Ishikawa (cell line): ENCODE measurements at regions not wholly inside any gene's neighbourhood (a gene's known extent, or its start where the extent isn't known, plus 50 kb on each side); places are given as distances from the start of the nearest gene placed in this dataset.

Experiments
- CEBPB ChIP-seq: IDR thresholded peaks from 2 replicates; pipeline ENCODE4 v1.6.1; 2012
- CREB1 ChIP-seq: IDR thresholded peaks from 2 replicates; pipeline ENCODE4 v1.6.1; 2012; ENCODE audit warnings: low read depth
- EGR1 ChIP-seq: IDR thresholded peaks from 2 replicates; pipeline ENCODE4 v1.6.1; 2012
- EP300 ChIP-seq: IDR thresholded peaks from 2 replicates; pipeline ENCODE4 v1.6.1; 2012; ENCODE audit warnings: borderline replicate concordance
- FOXM1 ChIP-seq: IDR thresholded peaks from 2 replicates; pipeline ENCODE4 v1.6.1; 2012; ENCODE audit warnings: low read depth, borderline replicate concordance
- RAD21 ChIP-seq: IDR thresholded peaks from 2 replicates; pipeline ENCODE4 v1.6.1; 2012; ENCODE audit warnings: low read depth
- TAF1 ChIP-seq: IDR thresholded peaks from 2 replicates; pipeline ENCODE4 v1.6.1; 2012; ENCODE audit warnings: low read depth, mild to moderate bottlenecking
- TCF12 ChIP-seq: IDR thresholded peaks from 2 replicates; pipeline ENCODE4 v1.6.1; 2012; ENCODE audit warnings: low read depth
- TEAD4 ChIP-seq: IDR thresholded peaks from 2 replicates; pipeline ENCODE4 v1.6.1; 2012
- YY1 ChIP-seq: IDR thresholded peaks from 2 replicates; pipeline ENCODE4 v1.6.1; 2012; ENCODE audit warnings: low read depth
- ZBTB7A ChIP-seq: IDR thresholded peaks from 2 replicates; pipeline ENCODE4 v1.6.1; 2012; ENCODE audit warnings: low read depth
- TF ChIP-seq, protein P1 (sequence below): IDR thresholded peaks from 2 replicates; pipeline ENCODE4 v1.6.1; 2012
- TF ChIP-seq, protein P2 (sequence below): IDR thresholded peaks from 2 replicates; pipeline ENCODE4 v1.6.1; 2012; ENCODE audit warnings: low read depth, mild to moderate bottlenecking

DNA sequence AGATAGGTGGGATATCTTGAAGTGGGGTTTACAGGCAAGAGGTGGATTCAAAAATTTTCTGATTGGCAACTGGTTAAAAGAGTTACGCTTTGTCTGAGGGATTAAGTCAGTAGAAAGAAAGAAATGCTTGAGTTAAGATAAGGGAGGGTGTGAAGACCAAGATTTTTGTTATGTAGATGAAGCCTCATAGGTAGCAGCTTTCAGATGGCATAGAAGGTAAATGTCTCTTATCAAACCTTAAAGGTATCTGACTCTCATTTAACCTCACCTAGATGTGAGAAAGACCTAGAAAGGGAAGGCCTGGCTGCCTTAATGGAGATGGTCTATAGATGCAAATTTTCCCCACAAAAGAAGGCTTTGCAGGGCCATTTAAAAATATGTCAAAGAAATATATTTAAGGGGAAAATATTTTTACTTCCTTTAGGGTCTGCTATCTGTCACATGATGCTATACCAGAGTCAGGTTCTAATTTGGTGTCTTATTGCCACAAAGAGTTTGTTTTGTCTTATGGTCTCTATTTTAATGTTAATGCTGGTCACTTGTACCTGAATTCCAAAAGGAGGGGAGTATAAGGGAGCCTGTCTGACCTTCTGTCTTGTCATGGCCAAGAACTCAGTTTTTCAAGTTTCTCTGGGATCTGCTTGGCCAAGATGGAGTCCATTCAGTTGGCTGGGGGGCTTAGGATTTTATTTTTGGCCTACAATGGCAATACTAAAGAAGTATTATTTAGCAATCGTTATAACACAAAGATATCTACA is 699.1 kb upstream of the AMOT start:
- TF ChIP-seq EP300 (no peak), TCF12 (no peak), TEAD4 (no peak), TAF1 (no peak), RAD21 (no peak), CREB1 (no peak), FOXM1 (no peak), ZBTB7A (no peak), CEBPB (no peak), EGR1 (no peak), YY1 (no peak)
- TF ChIP-seq, protein P1, sequence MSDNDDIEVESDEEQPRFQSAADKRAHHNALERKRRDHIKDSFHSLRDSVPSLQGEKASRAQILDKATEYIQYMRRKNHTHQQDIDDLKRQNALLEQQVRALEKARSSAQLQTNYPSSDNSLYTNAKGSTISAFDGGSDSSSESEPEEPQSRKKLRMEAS = no peak
- TF ChIP-seq, protein P2, sequence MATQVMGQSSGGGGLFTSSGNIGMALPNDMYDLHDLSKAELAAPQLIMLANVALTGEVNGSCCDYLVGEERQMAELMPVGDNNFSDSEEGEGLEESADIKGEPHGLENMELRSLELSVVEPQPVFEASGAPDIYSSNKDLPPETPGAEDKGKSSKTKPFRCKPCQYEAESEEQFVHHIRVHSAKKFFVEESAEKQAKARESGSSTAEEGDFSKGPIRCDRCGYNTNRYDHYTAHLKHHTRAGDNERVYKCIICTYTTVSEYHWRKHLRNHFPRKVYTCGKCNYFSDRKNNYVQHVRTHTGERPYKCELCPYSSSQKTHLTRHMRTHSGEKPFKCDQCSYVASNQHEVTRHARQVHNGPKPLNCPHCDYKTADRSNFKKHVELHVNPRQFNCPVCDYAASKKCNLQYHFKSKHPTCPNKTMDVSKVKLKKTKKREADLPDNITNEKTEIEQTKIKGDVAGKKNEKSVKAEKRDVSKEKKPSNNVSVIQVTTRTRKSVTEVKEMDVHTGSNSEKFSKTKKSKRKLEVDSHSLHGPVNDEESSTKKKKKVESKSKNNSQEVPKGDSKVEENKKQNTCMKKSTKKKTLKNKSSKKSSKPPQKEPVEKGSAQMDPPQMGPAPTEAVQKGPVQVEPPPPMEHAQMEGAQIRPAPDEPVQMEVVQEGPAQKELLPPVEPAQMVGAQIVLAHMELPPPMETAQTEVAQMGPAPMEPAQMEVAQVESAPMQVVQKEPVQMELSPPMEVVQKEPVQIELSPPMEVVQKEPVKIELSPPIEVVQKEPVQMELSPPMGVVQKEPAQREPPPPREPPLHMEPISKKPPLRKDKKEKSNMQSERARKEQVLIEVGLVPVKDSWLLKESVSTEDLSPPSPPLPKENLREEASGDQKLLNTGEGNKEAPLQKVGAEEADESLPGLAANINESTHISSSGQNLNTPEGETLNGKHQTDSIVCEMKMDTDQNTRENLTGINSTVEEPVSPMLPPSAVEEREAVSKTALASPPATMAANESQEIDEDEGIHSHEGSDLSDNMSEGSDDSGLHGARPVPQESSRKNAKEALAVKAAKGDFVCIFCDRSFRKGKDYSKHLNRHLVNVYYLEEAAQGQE = no peak
